ENCODE measurements at regions not wholly inside any gene's neighbourhood (a gene's known extent, or its start where the extent isn't known, plus 50 kb on each side); places are given as distances from the start of the nearest gene placed in this dataset.
"Not testable (repeated sequence)": the region's sequence is repeated elsewhere in the genome, so short reads cannot be mapped to it uniquely, and the experiment has no call there.

- H3K4me3 ChIP-seq = no peak overlapping the region
- no peak overlapping the region for H3K27ac ChIP-seq
- H3K4me1 ChIP-seq = no peaks in the 10 kb centered on the region
- intact Hi-C loops (cut with DNase I) = no loop called here
- DNase-seq = no peak
- H3K27me3 ChIP-seq = no peaks in the 10 kb centered on the region
- H3K36me3 ChIP-seq = no peaks in the 10 kb centered on the region
- WGBS (ENCODE audit: insufficient coverage, low coverage, low lambda C conversion rate, missing lambda C conversion rate) = 100% methylated on average over 1 of the region's 2 CpGs
- ATAC-seq = no peak
- no peak for TF ChIP-seq POLR2A (IDR thresholded peaks at IDR 0.05)
- TF ChIP-seq CTCF (IDR thresholded peaks at IDR 0.05) = no peak
- no peaks in the 10 kb centered on the region for H3K9me3 ChIP-seq
These were observed 206.8 kb upstream of the EGLN3 start for GRCh38 chr14:34157651-34158050.

GRCh38 chr14:34147461-34147860, 196.6 kb upstream of the EGLN3 start:
- Histone ChIP-seq H3K9me3 (no peaks in the 10 kb centered on the region), H3K36me3 (no peaks in the 10 kb centered on the region), H3K4me3 (no peak overlapping the region), H3K27ac (no peak overlapping the region), H3K27me3 (no peaks in the 10 kb centered on the region), H3K4me1 (no peaks in the 10 kb centered on the region)
- DNase-seq (no peak), ATAC-seq (no peak)
- WGBS (ENCODE audit: insufficient coverage, low coverage, low lambda C conversion rate, missing lambda C conversion rate) = 32% methylated on average over 3 of the region's 3 CpGs
- intact Hi-C loops (cut with DNase I) = no loop called here
- TF ChIP-seq CTCF (IDR thresholded peaks at IDR 0.05) (no peak), POLR2A (IDR thresholded peaks at IDR 0.05) (no peak)

- 38% methylated on average over 1 of the region's 6 CpGs for WGBS (ENCODE audit: insufficient coverage, low coverage, low lambda C conversion rate, missing lambda C conversion rate)
- intact Hi-C loops (cut with DNase I); H3K36me3 ChIP-seq; H3K4me1 ChIP-seq; H3K27ac ChIP-seq; H3K27me3 ChIP-seq; H3K9me3 ChIP-seq; DNase-seq; H3K4me3 ChIP-seq; ATAC-seq: not testable (repeated sequence)
These were observed 189.3 kb upstream of the EGLN3 start for GRCh38 chr14:34140127-34140526.

- intact Hi-C loops (cut with DNase I); H3K27ac ChIP-seq; H3K27me3 ChIP-seq; H3K9me3 ChIP-seq; H3K4me1 ChIP-seq; H3K4me3 ChIP-seq; H3K36me3 ChIP-seq: not testable (repeated sequence)
- DNase-seq (peak; percentile 59 to 69 (median 65)), ATAC-seq (peak; percentile 44 to 66 (median 62))
- no CpG with 5 or more reads among the region's 13 CpGs for WGBS (ENCODE audit: insufficient coverage, low coverage, low lambda C conversion rate, missing lambda C conversion rate)
These were observed 188.6 kb upstream of the EGLN3 start for GRCh38 chr14:34139160-34140121.

GRCh38 chr14:34138175-34138574, 187.3 kb upstream of the EGLN3 start:
- Histone ChIP-seq H3K27ac (no peak overlapping the region), H3K36me3 (no peaks in the 10 kb centered on the region), H3K27me3 (no peaks in the 10 kb centered on the region), H3K4me1 (no peaks in the 10 kb centered on the region), H3K9me3 (no peaks in the 10 kb centered on the region), H3K4me3 (no peak overlapping the region)
- WGBS (ENCODE audit: insufficient coverage, low coverage, low lambda C conversion rate, missing lambda C conversion rate) = 56% methylated on average over 4 of the region's 4 CpGs
- ATAC-seq = no peak
- TF ChIP-seq CTCF (IDR thresholded peaks at IDR 0.05) (no peak), POLR2A (IDR thresholded peaks at IDR 0.05) (no peak)
- DNase-seq = no peak
- intact Hi-C loops (cut with DNase I) = no loop called here

All from right lobe of liver (tissue), 6 donors.